Naive B cell (primary cell): ENCODE measurements at regions not wholly inside any gene's neighbourhood (a gene's known extent, or its start where the extent isn't known, plus 50 kb on each side); places are given as distances from the start of the nearest gene placed in this dataset.
A peak's percentile ranks its signal among the peaks of the same experiment; 100 is the strongest.

Source experiments
- ATAC-seq, 2 donors: fragments of 150-1000 bp; cut with Tn5 transposase; 2 replicates each; pipeline ENCODE4 v1.10.0; 2021; ENCODE audit warnings: low read depth in 2 of 2, mild to moderate bottlenecking in 2 of 2, moderate library complexity in 2 of 2
- DNase-seq: peaks from one replicate; pipeline ENCODE4 v3.0.0; 2022
- H3K27ac Mint-ChIP-seq, 6 donors: one replicate each; pipeline ENCODE4 v1.8.0; 2020 to 2022; ENCODE audit warnings: mild to moderate bottlenecking in 6 of 6, mixed read lengths in 6 of 6, moderate library complexity in 5 of 6, inconsistent platforms in 2 of 6
- H3K27me3 Mint-ChIP-seq, 3 donors: one replicate each; pipeline ENCODE4 v1.8.0; 2021 to 2022; ENCODE audit warnings: mixed read lengths in 3 of 3, mild to moderate bottlenecking in 1 of 3
- H3K36me3 Mint-ChIP-seq, 2 donors: one replicate each; pipeline ENCODE4 v1.8.0; 2020 to 2022; ENCODE audit warnings: mixed read lengths in 2 of 2, inconsistent platforms in 1 of 2, mild to moderate bottlenecking in 1 of 2
- H3K4me1 Mint-ChIP-seq, 3 donors: one replicate each; pipeline ENCODE4 v1.8.0; 2020 to 2022; ENCODE audit warnings: mixed read lengths in 3 of 3, inconsistent platforms in 1 of 3, mild to moderate bottlenecking in 1 of 3, moderate library complexity in 1 of 3
- H3K4me3 Mint-ChIP-seq, 8 donors: one replicate each; pipeline ENCODE4 v1.8.0; 2020 to 2022; ENCODE audit warnings: mild to moderate bottlenecking in 8 of 8, mixed read lengths in 8 of 8, moderate library complexity in 8 of 8, inconsistent platforms in 2 of 8
- H3K9me3 Mint-ChIP-seq, 7 donors: one replicate each; pipeline ENCODE4 v1.8.0; 2020 to 2022; ENCODE audit warnings: mixed read lengths in 7 of 7, mild to moderate bottlenecking in 5 of 7, inconsistent platforms in 2 of 7, moderate library complexity in 1 of 7

DNA sequence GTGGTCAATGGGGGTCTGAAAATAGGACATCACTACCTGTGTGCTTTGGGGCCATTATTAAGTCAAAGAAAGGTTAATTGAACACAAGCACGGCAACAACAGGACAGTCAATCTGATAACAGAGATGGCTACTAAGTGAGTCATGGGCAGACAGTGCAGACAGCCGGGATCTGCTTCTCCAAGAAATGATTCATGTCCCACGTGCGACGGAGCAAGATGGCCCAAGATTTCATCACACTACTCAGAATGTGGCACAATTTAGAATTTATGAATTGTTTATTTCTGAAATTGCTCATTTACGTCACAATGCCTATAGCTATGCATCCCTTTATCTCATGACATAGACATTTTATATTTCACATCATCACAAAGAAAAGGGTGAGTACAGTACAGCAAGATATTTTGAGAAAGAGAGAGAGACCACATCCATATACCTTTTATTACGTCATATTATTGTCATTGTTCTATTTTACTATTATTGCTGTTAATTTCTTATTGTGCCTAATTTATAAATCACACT lies 770.6 kb upstream of the NR2F2 start:
- no peak for DNase-seq
- H3K27me3 Mint-ChIP-seq = peaks cover 0 to 4% (median 0%) of the 10 kb centered on the region in 3 donors
- ATAC-seq = no peak
- H3K27ac Mint-ChIP-seq = no peak overlapping the region
- H3K36me3 Mint-ChIP-seq = no peaks in the 10 kb centered on the region
- H3K4me3 Mint-ChIP-seq = no peak overlapping the region
- H3K4me1 Mint-ChIP-seq = no peaks in the 10 kb centered on the region
- peaks cover 0 to 5% (median 0%) of the 10 kb centered on the region in 7 donors for H3K9me3 Mint-ChIP-seq

DNA sequence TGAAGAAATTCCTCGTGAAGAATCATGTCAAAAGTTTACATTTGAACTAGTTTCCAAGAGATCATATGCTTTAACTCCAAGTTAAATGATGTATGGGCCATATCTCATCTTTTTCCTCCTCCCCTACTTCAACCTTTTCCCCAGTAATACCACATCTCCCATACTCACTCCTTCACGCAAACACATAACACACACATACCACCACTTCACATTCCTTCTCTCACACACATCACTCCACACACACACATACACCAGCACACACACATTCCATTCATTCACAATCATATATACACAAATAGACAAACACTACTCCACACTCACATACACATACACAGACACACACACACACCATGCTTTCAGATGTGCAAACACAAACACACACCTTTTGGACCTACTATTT lies 769.0 kb upstream of the NR2F2 start:
- Mint-ChIP-seq H3K4me1 (no peaks in the 10 kb centered on the region), H3K9me3 (peaks cover 0 to 7% (median 0%) of the 10 kb centered on the region in 7 donors), H3K27me3 (peaks cover 0 to 4% (median 0%) of the 10 kb centered on the region in 3 donors), H3K4me3 (no peak overlapping the region), H3K36me3 (no peaks in the 10 kb centered on the region), H3K27ac (peak overlapping the region in 1 of 6 donors; percentile 2)
- no peak for ATAC-seq
- DNase-seq = no peak

DNA sequence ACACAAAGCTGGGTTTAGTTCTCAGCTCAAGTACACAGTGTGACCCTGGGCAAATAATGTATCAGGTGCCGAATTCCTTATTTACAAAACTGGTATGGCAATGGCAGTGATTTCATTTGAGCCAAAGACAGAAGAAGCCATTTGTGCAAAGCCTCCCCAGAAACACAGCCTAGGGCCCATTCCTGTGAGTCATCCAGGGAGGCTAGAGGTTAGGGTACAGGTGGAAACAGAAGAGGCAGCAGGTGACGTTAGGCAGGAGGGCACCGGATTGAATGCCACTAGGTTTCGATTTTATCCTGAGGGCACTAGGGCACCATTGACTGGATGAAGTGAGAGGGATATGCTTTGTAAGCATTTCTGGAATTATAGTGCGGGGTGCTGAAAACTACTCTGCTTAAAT lies 766.9 kb upstream of the NR2F2 start:
- Mint-ChIP-seq H3K4me1 (no peaks in the 10 kb centered on the region), H3K9me3 (peaks cover 0 to 13% (median 2%) of the 10 kb centered on the region in 7 donors), H3K36me3 (no peaks in the 10 kb centered on the region), H3K4me3 (no peak overlapping the region), H3K27ac (no peak overlapping the region), H3K27me3 (peaks cover 0 to 4% (median 0%) of the 10 kb centered on the region in 3 donors)
- DNase-seq = no peak
- ATAC-seq = no peak

DNA sequence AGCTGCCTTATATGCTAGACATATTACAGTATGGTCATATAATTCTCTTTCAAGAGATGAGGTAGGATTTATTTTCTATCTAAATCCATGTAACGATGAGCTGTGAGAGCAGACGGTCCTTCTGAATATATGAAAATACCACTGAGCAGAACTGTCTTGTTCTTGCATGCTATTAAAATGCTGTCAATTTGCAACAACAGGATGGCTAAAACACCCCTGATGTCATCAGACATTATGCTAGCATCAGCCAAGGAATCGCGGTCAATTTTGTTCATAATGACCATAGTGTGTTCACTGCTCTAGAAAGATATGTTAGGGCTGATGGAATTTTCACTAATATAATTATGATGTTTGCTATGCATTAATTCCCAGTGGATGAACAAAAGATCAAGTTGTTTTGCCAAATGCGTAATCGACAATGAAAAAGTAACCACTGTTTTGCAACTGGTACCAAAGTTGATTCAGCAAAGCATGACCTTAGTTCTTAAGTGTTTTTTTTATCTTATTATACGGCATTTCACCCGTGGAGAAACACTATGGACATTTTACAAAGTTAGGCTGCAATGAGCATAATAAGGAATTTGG lies 765.4 kb upstream of the NR2F2 start:
- no peak overlapping the region for H3K4me3 Mint-ChIP-seq

DNA sequence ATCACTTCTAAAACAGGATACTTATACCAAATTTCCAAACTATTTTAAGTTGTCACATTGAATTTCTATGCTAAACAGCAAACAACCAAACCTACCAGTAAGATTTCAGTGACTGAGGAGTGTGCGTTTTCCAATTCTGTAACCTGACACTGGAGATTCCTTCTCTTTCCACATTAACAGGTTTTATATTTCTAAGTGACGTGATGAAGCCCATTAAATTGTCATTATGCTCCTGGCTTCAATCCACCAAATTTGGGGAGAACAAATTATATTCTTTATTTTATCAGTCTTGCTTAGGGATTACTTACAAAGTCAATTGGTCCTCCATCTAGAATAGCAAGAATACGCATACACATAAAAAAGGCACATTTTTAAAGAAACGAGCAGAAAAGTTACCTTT lies 764.8 kb upstream of the NR2F2 start:
- no peak overlapping the region for H3K4me3 Mint-ChIP-seq
- ATAC-seq (no peak), DNase-seq (no peak)
- H3K36me3 Mint-ChIP-seq = no peaks in the 10 kb centered on the region
- peaks cover 0 to 4% (median 0%) of the 10 kb centered on the region in 3 donors for H3K27me3 Mint-ChIP-seq
- no peak overlapping the region for H3K27ac Mint-ChIP-seq
- peaks cover 0 to 17% (median 6%) of the 10 kb centered on the region in 7 donors for H3K9me3 Mint-ChIP-seq
- H3K4me1 Mint-ChIP-seq = no peaks in the 10 kb centered on the region

More for the DNA sequence above, 765.4 kb upstream of the NR2F2 start:
- H3K27ac Mint-ChIP-seq = no peak overlapping the region
- H3K9me3 Mint-ChIP-seq = peaks cover 0 to 17% (median 5%) of the 10 kb centered on the region in 7 donors
- H3K27me3 Mint-ChIP-seq = peaks cover 0 to 4% (median 0%) of the 10 kb centered on the region in 3 donors
- no peak for DNase-seq
- H3K4me1 Mint-ChIP-seq = no peaks in the 10 kb centered on the region
- no peak for ATAC-seq
- no peaks in the 10 kb centered on the region for H3K36me3 Mint-ChIP-seq

DNA sequence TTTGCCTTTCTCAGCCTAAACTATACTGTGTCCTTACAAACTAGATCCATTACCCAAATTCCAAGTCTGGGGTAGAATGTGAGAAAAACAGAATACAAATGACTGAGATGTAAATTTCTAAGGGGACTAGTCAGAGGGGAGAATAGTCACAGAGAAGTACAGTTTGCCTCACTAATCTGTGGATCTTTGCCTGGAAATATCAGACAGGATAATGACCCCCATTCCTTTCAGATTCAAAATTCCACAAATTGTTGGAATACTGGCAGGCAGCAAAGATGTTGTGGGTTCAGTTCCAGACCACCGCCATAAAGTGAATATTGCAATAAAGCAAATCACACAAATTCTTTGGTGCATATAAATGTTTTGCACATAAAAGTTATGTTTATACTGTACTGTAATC lies 762.8 kb upstream of the NR2F2 start:
- no peak overlapping the region for H3K4me3 Mint-ChIP-seq
- H3K27me3 Mint-ChIP-seq = no peaks in the 10 kb centered on the region
- peaks cover 4 to 29% (median 10%) of the 10 kb centered on the region in 7 donors for H3K9me3 Mint-ChIP-seq
- no peak overlapping the region for H3K27ac Mint-ChIP-seq
- DNase-seq (no peak), ATAC-seq (no peak)
- H3K36me3 Mint-ChIP-seq = peaks cover 0 to 2% of the 10 kb centered on the region in 2 donors
- H3K4me1 Mint-ChIP-seq = no peaks in the 10 kb centered on the region

DNA sequence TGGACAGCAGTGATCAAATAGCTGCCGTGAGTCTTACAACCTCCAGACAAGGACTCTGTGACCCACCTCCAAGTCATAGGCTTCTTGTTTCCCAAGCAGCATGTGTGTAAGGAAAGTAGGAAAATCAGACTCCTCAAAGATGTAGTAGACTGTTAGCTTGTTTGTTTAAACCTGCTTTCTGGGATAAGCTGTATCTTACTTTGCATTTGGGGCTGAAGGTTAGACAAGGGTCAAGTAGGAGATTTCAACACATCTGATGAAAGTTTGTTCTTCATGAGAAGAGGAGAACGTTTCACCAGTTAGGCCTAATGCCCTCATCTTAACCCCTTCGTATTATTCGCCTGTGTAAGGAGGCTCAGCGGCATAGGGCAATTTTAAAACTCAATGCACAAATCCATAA lies 756.4 kb upstream of the NR2F2 start:
- no peak overlapping the region for H3K4me3 Mint-ChIP-seq

DNA sequence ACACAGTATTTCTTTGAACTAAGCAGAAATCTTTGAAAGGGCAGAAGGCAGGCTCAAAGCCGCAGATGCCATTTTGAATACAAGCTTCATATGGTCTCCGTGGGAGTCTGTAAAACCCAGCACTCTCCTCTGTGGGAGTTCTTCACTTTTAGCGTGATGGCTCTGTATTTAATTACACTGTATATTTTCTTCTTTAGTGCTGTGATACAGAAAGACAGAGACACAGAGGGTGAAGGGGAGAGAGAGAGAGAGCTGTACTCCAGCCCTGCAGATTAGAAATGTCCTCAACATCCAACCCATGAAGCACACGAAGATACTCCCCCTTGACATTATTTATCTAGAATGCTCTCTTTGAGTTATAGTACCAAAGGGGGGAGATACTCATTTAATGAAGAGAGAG lies 752.6 kb upstream of the NR2F2 start:
- no peak for ATAC-seq
- no peak for DNase-seq
- peaks cover 0 to 6% (median 0%) of the 10 kb centered on the region in 3 donors for H3K27me3 Mint-ChIP-seq
- no peak overlapping the region for H3K27ac Mint-ChIP-seq
- H3K36me3 Mint-ChIP-seq = no peaks in the 10 kb centered on the region
- H3K9me3 Mint-ChIP-seq = peaks cover 0 to 9% (median 4%) of the 10 kb centered on the region in 7 donors
- no peak overlapping the region for H3K4me3 Mint-ChIP-seq
- no peaks in the 10 kb centered on the region for H3K4me1 Mint-ChIP-seq

More for the DNA sequence above, 756.4 kb upstream of the NR2F2 start:
- Mint-ChIP-seq H3K27ac (no peak overlapping the region), H3K27me3 (peaks cover 0 to 6% (median 0%) of the 10 kb centered on the region in 3 donors), H3K36me3 (peaks cover 0 to 4% of the 10 kb centered on the region in 2 donors), H3K9me3 (peaks cover 4 to 36% (median 11%) of the 10 kb centered on the region in 7 donors), H3K4me1 (no peaks in the 10 kb centered on the region)
- ATAC-seq (no peak), DNase-seq (no peak)

DNA sequence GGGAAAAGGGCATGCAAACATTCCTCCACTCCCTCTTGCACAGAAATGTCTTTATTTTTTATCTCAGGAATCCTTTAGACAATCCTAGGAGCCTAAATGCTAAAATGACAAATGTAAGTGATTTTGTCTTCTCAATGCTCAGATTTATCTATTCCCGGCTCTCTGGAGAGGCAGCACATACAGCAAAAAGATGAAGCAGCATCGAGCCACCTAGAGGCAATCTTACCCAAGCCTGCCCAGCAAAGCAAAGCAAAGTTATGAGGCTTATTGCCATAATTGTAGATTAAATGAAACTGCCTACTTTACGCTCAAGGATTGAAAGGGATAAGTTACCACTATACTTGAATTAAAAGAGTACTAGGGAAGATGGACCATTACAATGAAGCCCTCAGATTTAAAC lies 750.4 kb upstream of the NR2F2 start:
- ATAC-seq = no peak
- H3K27ac Mint-ChIP-seq = no peak overlapping the region
- peaks cover 0 to 6% (median 0%) of the 10 kb centered on the region in 3 donors for H3K27me3 Mint-ChIP-seq
- DNase-seq = no peak
- no peaks in the 10 kb centered on the region for H3K36me3 Mint-ChIP-seq
- H3K9me3 Mint-ChIP-seq = peaks cover 0 to 9% (median 5%) of the 10 kb centered on the region in 7 donors
- no peak overlapping the region for H3K4me3 Mint-ChIP-seq
- H3K4me1 Mint-ChIP-seq = no peaks in the 10 kb centered on the region

DNA sequence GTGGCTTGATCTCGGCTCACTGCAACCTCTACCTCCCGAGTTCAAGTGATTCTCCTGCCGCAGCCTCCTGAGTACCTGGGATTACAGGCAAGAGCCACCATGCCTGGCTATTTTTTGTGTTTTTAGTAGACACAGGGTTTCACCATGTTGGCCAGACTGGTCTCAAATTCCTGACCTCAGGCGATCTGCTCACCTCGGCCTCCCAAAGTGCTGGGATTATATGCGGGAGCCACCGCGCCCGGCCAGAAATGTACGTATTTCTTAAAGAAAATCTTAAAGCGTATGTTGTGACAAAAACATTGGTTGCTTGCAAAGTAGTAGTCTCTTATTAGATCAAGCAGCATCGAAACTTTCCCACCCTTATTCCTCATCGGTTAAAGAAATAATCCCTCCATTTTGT lies 748.9 kb upstream of the NR2F2 start:
- Mint-ChIP-seq H3K9me3 (peaks cover 0 to 9% (median 5%) of the 10 kb centered on the region in 7 donors), H3K4me1 (no peaks in the 10 kb centered on the region), H3K4me3 (no peak overlapping the region), H3K36me3 (no peaks in the 10 kb centered on the region), H3K27me3 (peaks cover 0 to 6% (median 0%) of the 10 kb centered on the region in 3 donors), H3K27ac (no peak overlapping the region)
- ATAC-seq = no peak
- DNase-seq = no peak

DNA sequence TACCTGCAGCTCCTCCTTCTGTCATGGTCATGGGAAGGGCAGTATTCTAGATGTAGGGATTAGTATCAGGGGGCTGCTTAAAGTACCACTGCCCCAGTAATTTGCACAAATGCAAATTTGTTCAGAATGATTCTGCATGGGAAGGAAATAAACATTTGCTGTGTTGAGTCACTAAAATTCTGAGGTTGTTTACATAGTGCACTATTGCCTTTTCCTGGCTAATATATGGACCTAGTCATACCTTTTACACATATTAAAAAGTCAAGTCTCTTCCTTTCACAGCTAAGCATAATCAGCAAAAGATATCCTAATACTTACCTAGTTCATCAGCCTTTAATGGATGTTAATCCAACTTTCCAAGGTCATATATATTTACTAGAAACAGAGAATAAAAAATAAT lies 746.4 kb upstream of the NR2F2 start:
- H3K27ac Mint-ChIP-seq = no peak overlapping the region
- H3K4me3 Mint-ChIP-seq = no peak overlapping the region
- no peaks in the 10 kb centered on the region for H3K27me3 Mint-ChIP-seq
- H3K4me1 Mint-ChIP-seq = no peaks in the 10 kb centered on the region
- ATAC-seq (no peak), DNase-seq (no peak)
- H3K9me3 Mint-ChIP-seq = peaks cover 0 to 13% (median 3%) of the 10 kb centered on the region in 7 donors
- no peaks in the 10 kb centered on the region for H3K36me3 Mint-ChIP-seq

DNA sequence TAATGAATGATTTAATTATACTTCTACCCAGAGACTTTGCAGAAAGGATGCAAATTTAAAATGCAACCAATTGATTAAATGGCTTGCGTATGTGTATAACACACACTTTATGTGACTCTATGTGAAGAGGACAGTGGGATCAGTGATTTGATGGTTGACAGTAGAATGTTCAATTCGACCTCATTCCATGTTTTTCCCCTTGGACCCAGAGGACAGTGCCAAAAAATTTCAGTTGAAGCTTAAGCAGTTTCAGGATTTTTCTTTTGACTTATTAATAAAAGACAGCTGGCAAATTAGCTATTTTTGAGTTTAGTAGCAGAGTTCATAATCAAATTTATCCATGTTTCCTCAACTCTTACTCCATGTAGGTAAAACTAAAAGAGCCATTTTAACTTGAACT lies 742.4 kb upstream of the NR2F2 start:
- H3K27ac Mint-ChIP-seq = no peak overlapping the region
- no peaks in the 10 kb centered on the region for H3K27me3 Mint-ChIP-seq
- no peaks in the 10 kb centered on the region for H3K4me1 Mint-ChIP-seq
- peaks cover 0 to 9% (median 3%) of the 10 kb centered on the region in 7 donors for H3K9me3 Mint-ChIP-seq
- ATAC-seq (no peak), DNase-seq (no peak)
- H3K4me3 Mint-ChIP-seq = no peak overlapping the region
- no peaks in the 10 kb centered on the region for H3K36me3 Mint-ChIP-seq

DNA sequence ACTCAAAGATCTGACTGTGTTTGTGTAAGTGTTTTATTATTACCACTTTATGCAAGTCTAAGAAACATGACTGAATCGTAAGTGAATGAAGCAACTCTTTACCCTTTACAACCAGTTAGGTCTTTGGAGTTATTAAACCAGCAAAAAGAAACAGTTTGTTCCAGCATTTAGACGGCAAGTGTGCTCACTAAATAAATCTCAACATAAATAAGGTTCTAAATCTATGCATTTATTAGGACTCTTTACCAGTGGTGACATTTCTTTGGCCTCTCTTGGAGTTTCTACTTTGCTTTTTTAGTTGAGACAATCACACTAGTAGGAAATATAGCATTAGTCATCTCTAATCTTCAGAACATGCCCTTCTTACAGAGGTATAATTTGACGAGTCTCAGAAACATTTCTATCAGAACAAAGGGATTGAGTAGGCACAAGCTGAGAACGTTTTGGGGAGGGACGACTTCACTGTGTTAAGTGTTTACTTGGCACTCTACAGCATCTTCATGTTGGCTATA lies 739.9 kb upstream of the NR2F2 start:
- H3K9me3 Mint-ChIP-seq = peaks cover 0 to 4% (median 0%) of the 10 kb centered on the region in 7 donors
- ATAC-seq = no peak
- no peaks in the 10 kb centered on the region for H3K36me3 Mint-ChIP-seq
- DNase-seq = no peak
- no peaks in the 10 kb centered on the region for H3K27me3 Mint-ChIP-seq
- no peaks in the 10 kb centered on the region for H3K4me1 Mint-ChIP-seq
- no peak overlapping the region for H3K4me3 Mint-ChIP-seq
- H3K27ac Mint-ChIP-seq = no peak overlapping the region

DNA sequence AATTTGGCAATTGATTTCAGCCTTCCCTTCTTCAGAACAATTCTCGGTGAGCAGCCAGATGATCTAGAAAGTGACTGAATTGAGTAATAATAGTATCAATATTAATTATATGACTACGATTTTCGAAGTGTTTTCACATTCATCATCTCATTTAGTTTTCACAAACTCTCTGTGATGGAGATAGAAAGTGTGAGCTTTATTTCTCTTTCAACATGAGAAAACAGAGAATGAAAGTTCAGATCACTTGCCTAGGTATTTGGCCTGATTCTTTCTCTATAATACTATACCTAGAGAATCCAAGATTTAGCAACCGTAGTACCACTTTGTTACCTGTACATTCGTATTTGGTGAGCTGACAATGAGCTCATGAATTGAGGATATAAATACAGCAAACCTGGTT lies 739.2 kb upstream of the NR2F2 start:
- no peaks in the 10 kb centered on the region for H3K36me3 Mint-ChIP-seq
- DNase-seq = no peak
- no peaks in the 10 kb centered on the region for H3K4me1 Mint-ChIP-seq
- no peak for ATAC-seq
- no peaks in the 10 kb centered on the region for H3K27me3 Mint-ChIP-seq
- H3K27ac Mint-ChIP-seq = no peak overlapping the region
- peaks cover 0 to 4% (median 0%) of the 10 kb centered on the region in 7 donors for H3K9me3 Mint-ChIP-seq
- H3K4me3 Mint-ChIP-seq = no peak overlapping the region
